ENCODE measurements at regions not wholly inside any gene's neighbourhood (a gene's known extent, or its start where the extent isn't known, plus 50 kb on each side); places are given as distances from the start of the nearest gene placed in this dataset.
"Not testable (repeated sequence)": the region's sequence is repeated elsewhere in the genome, so short reads cannot be mapped to it uniquely, and the experiment has no call there.

- Histone ChIP-seq H3K79me1 (ENCODE audit: insufficient read depth, low read depth, low read length, poor library complexity, severe bottlenecking) (no peaks in the 10 kb centered on the region), H3K23ac (ENCODE audit: insufficient read length, low read depth, low read length) (no peak overlapping the region), H4K8ac (replicated peaks; ENCODE audit: insufficient read length, low read depth, low read length) (no peak overlapping the region), H2BK15ac (ENCODE audit: low read depth, low read length) (no peak overlapping the region), H3K18ac (ENCODE audit: insufficient read length, low read depth, low read length) (no peak overlapping the region), H3K14ac (ENCODE audit: insufficient read depth, low read length) (no peak overlapping the region), H2AK5ac (ENCODE audit: insufficient read length, low read length) (no peak overlapping the region), H2AFZ (ENCODE audit: low read length) (no peak overlapping the region), H2BK20ac (ENCODE audit: low read depth, low read length, poor library complexity, severe bottlenecking) (no peak overlapping the region), H3K79me2 (ENCODE audit: insufficient read depth, low read length) (no peaks in the 10 kb centered on the region), H3K56ac (ENCODE audit: insufficient read length, low read depth, low read length) (no peak overlapping the region), H4K91ac (ENCODE audit: insufficient read length, low read depth, low read length) (no peak overlapping the region), H3K4ac (ENCODE audit: low read depth, low read length) (no peak overlapping the region), H2BK12ac (ENCODE audit: insufficient read length, low read depth, low read length) (no peak overlapping the region), H3K9me3 (ENCODE audit: control insufficient read depth, low read depth, low read length) (peaks cover 13% of the 10 kb centered on the region), H3T11ph (ENCODE audit: low read length) (no peak overlapping the region), H2BK120ac (ENCODE audit: low read depth, low read length, poor library complexity, severe bottlenecking) (no peak overlapping the region), H3K27me3 (ENCODE audit: insufficient read depth, low read length) (no peaks in the 10 kb centered on the region), H2BK5ac (ENCODE audit: insufficient read length, low read length) (no peak overlapping the region), H4K20me1 (ENCODE audit: control insufficient read depth, insufficient read depth, insufficient read length) (no peaks in the 10 kb centered on the region), H3K27ac (ENCODE audit: insufficient read length, low read depth, low read length) (no peak overlapping the region), H4K5ac (ENCODE audit: insufficient read length, low read depth, low read length) (no peak overlapping the region), H3K23me2 (ENCODE audit: insufficient read length, low read depth, low read length, poor library complexity, severe bottlenecking) (no peaks in the 10 kb centered on the region), H3K4me2 (ENCODE audit: insufficient read depth, insufficient read length, low read length) (no peak overlapping the region), H3K9ac (ENCODE audit: extremely low read depth, insufficient read length, low read length) (no peak overlapping the region), H3K4me1 (ENCODE audit: insufficient read depth, low read length) (peaks cover 5% of the 10 kb centered on the region; the same call in 1 of the 2 replicates)
- WGBS (ENCODE audit: extremely low coverage, insufficient read length, low lambda C conversion rate), result no CpG with 5 or more reads among the region's 10 CpGs
- no peak for DNase-seq
- Mint-ChIP-seq H3K4me1 (peaks cover 26 to 41% of the 10 kb centered on the region in 2 experiments), H3K36me3 (ENCODE audit: insufficient read depth in 1 of 3, low read depth in 3 of 3) (peaks cover 13 to 48% (median 39%) of the 10 kb centered on the region in 3 experiments), H3K9me3 (peaks cover 36 to 45% of the 10 kb centered on the region in 2 experiments), H3K27me3 (ENCODE audit: low read depth) (peaks cover 24% of the 10 kb centered on the region), H3K27ac (no peak overlapping the region), H3K4me3 (no peak overlapping the region)
- no peak for TF ChIP-seq CTCF (conservative IDR thresholded peaks at IDR 0.05)
These were observed 71.4 kb upstream of the SNX9 start for GRCh38 chr6:157751547-157752200.

GRCh38 chr6:157752879-157753278 is 70.2 kb upstream of the SNX9 start:
- H2BK15ac ChIP-seq (ENCODE audit: low read depth, low read length); H3K4me2 ChIP-seq (ENCODE audit: insufficient read depth, insufficient read length, low read length); H3K4me1 ChIP-seq (ENCODE audit: insufficient read depth, low read length); DNase-seq; H2BK5ac ChIP-seq (ENCODE audit: insufficient read length, low read length); H3K79me1 ChIP-seq (ENCODE audit: insufficient read depth, low read depth, low read length, poor library complexity, severe bottlenecking); H2BK20ac ChIP-seq (ENCODE audit: low read depth, low read length, poor library complexity, severe bottlenecking); H3K27ac ChIP-seq (ENCODE audit: insufficient read length, low read depth, low read length); H3K9me3 ChIP-seq (ENCODE audit: control insufficient read depth, low read depth, low read length); H3K23me2 ChIP-seq (ENCODE audit: insufficient read length, low read depth, low read length, poor library complexity, severe bottlenecking); H3K79me2 ChIP-seq (ENCODE audit: insufficient read depth, low read length); H2AK5ac ChIP-seq (ENCODE audit: insufficient read length, low read length); H2AFZ ChIP-seq (ENCODE audit: low read length); H3T11ph ChIP-seq (ENCODE audit: low read length); H2BK120ac ChIP-seq (ENCODE audit: low read depth, low read length, poor library complexity, severe bottlenecking); H4K5ac ChIP-seq (ENCODE audit: insufficient read length, low read depth, low read length); H4K91ac ChIP-seq (ENCODE audit: insufficient read length, low read depth, low read length); H3K9ac ChIP-seq (ENCODE audit: extremely low read depth, insufficient read length, low read length); H3K18ac ChIP-seq (ENCODE audit: insufficient read length, low read depth, low read length); H3K56ac ChIP-seq (ENCODE audit: insufficient read length, low read depth, low read length); H4K8ac ChIP-seq (replicated peaks; ENCODE audit: insufficient read length, low read depth, low read length); H3K23ac ChIP-seq (ENCODE audit: insufficient read length, low read depth, low read length); H3K27me3 ChIP-seq (ENCODE audit: insufficient read depth, low read length); H4K20me1 ChIP-seq (ENCODE audit: control insufficient read depth, insufficient read depth, insufficient read length); H2BK12ac ChIP-seq (ENCODE audit: insufficient read length, low read depth, low read length); H3K4ac ChIP-seq (ENCODE audit: low read depth, low read length); H3K14ac ChIP-seq (ENCODE audit: insufficient read depth, low read length): not testable (repeated sequence)
- peaks cover 29 to 43% of the 10 kb centered on the region in 2 experiments for H3K4me1 Mint-ChIP-seq
- peaks cover 28 to 37% of the 10 kb centered on the region in 2 experiments for H3K9me3 Mint-ChIP-seq
- peak overlapping the region in 1 of 2 experiments; percentile 59; a peak in 3 of 5 replicates for H3K4me3 Mint-ChIP-seq
- peaks cover 5 to 40% (median 31%) of the 10 kb centered on the region in 3 experiments for H3K36me3 Mint-ChIP-seq (ENCODE audit: insufficient read depth in 1 of 3, low read depth in 3 of 3)
- WGBS (ENCODE audit: extremely low coverage, insufficient read length, low lambda C conversion rate), result no CpG with 5 or more reads among the region's 3 CpGs
- peaks cover 35% of the 10 kb centered on the region for H3K27me3 Mint-ChIP-seq (ENCODE audit: low read depth)
- H3K27ac Mint-ChIP-seq, result peak overlapping the region in 1 of 3 experiments; percentile 96; a peak in 4 of 7 replicates
